GM12874 (cell line): ENCODE measurements at regions not wholly inside any gene's neighbourhood (a gene's known extent, or its start where the extent isn't known, plus 50 kb on each side); places are given as distances from the start of the nearest gene placed in this dataset.

Source experiments
- TF ChIP-seq, protein P1 (sequence below): IDR thresholded peaks from 2 replicates; pipeline ENCODE4 v1.5.1; 2011; ENCODE audit warnings: low read depth, mild to moderate bottlenecking, control low read depth, low read length, moderate library complexity; ENCODE audit not compliant: insufficient read depth

DNA sequence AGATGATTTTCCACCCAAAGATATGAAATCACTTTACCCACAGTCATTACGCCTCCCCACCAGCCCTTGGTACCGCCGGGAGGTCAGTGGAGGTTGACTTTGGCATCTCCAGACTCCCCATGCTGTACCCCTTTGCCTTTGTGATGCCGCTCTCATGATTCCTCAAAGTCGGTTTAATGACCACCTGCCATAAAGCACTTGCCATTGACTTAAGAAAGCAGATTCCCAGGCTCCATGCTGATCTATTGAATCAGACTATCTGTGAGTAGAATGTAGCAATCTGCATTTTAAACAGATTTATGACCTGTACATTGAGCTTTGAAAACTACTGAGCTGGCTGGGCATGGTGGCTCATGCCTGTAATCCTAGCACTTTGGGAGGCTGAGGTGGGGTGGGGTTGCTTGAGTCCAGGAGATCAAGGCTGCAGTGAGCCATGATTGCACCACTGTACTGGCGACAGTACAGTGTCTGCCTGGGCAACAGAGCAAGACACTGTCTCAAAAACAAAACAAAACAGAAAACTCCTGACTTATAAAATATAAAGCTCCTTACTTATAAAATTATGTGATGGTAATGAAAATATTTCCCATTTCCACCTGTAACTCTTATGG is 235.2 kb downstream of the KLF5 start:
- TF ChIP-seq, protein P1, sequence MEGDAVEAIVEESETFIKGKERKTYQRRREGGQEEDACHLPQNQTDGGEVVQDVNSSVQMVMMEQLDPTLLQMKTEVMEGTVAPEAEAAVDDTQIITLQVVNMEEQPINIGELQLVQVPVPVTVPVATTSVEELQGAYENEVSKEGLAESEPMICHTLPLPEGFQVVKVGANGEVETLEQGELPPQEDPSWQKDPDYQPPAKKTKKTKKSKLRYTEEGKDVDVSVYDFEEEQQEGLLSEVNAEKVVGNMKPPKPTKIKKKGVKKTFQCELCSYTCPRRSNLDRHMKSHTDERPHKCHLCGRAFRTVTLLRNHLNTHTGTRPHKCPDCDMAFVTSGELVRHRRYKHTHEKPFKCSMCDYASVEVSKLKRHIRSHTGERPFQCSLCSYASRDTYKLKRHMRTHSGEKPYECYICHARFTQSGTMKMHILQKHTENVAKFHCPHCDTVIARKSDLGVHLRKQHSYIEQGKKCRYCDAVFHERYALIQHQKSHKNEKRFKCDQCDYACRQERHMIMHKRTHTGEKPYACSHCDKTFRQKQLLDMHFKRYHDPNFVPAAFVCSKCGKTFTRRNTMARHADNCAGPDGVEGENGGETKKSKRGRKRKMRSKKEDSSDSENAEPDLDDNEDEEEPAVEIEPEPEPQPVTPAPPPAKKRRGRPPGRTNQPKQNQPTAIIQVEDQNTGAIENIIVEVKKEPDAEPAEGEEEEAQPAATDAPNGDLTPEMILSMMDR, result no peak

DNA sequence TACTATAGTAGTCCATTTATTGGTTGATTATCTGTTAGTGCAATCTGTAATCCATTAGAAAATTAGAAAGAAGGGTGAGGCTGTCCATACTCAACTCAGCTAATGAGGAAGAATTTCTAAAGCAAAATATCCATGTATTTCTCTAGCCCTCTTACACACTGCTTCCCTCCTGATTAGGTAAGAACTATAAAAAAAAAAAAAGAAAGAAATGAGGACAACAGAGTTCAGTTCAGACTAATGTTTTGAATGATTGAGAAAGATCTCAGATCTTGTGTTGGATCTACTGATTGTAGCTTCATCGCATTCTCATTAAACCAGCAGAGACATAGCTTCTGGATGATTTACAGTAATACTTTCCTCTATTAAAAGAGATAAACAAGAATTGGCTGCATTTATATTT is 233.3 kb downstream of the KLF5 start:
- TF ChIP-seq, protein P1, result no peak

DNA sequence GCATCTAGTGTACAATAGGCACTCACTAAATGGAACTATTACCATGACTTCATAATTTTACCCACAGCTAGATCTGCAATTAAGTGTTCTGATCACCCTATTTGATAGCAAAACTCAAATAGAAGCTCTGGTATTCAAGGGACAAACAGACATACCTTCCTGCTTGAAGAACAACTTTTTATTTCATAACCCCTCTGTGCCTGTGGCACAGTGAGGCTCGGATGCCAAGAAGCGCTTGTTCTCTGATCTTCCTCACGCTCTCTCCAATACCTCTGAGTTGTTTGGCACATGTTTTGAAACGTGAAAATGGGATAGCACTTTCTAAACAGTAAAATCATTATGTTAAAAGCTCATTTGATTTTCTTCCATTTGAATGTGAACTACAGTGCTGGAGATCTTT is 232.0 kb downstream of the KLF5 start:
- TF ChIP-seq, protein P1, result no peak

DNA sequence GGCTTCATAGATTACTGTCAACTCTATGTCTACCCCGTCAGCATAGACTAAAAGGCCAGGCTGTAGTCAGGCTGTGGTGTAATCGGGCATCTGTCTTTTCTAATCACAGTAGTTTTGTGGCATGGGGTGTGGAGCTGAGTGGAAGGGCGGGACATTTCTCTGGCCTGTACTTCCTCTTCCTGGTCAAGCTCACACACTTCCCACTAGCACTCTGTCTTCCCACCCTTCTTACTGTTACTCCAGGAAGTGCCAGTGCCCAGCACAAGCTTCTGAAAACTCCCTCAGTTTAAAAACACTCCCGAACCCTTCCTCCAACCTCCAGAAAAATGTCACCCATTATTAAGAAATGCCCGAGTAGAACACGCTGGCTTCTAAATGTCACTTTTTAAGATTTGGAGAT is 229.8 kb downstream of the KLF5 start:
- TF ChIP-seq, protein P1, result no peak

DNA sequence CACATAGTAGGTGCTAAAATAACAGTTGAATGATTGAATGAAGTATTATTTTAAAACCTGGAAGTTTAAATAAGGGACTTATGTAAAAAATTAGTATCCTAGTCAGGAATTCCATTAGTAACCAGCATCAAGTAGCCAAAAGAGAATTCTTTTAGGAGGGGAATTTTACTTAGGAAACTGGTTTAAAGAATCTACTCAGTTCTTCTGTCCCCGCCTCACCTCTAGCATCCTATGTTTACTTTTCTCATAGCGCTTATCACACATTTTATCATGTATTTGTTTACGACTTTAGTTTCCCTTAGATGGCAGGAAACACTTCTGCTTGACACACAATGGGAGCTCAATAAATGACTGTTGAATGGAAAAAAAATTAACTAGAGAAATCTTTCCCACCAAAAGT is 229.0 kb downstream of the KLF5 start:
- TF ChIP-seq, protein P1, result no peak

DNA sequence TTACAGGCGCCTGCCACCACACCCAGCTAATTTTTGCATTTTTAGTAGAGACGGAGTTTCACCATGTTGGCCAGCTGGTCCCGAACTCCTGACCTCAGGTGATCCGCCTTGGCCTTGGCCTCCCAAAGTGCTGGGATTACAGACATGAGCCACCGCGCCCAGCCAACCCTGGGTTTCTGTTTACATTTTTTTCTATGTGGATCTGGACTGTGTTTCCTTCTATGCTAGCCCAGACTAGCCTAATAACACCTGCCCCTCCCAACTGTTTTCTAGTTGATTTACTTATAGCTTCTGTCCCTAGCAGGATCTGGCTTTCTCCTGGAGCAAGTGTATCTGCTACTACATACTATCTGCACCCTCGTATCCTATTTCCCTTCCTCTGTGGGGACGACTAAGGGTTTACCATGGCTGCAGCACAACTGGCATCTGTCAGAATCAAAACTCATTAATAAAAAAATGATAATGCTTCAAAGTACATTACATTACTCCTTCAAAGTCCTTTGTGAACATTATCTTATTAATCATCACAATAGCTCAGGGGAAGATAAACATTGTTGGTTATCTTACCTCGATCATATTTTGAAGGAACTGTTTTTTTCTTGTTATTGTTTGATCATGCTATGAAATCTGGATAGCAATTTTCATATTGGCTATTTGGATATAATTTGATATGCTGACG is 228.3 kb downstream of the KLF5 start:
- TF ChIP-seq, protein P1, result no peak

DNA sequence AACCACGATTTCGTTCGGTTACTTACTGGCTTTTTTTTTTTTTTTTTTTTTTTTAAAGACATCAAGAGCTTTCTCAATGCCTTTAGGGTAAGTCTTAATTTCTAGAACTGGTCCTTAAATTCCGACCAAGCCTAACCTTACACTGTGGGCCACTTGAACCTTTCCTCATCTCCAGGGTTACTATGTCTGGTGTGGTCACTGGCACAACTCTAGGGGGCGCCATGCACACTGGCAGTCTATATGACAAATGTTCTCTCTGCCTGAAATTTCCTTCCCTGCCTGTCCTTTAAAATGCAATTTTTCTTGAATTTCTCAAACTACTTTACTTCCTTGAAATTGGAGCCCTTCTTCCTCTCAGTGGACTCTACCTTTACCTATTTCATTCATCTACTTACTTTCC is 227.4 kb downstream of the KLF5 start:
- TF ChIP-seq, protein P1, result 0 out of 2 replicates have a peak, but pooled peaks have one; percentile 9
